Liver (tissue), 8 donors: ENCODE measurements at regions not wholly inside any gene's neighbourhood (a gene's known extent, or its start where the extent isn't known, plus 50 kb on each side); places are given as distances from the start of the nearest gene placed in this dataset.

Experiments used
- DNase-seq: peaks from one replicate; pipeline ENCODE4 v3.0.0-alpha.2; 2017; ENCODE audit warnings: low spot score
- H3K27ac ChIP-seq, 2 donors: one replicate each; pipeline ENCODE4 v1.7.0; 2013; ENCODE audit warnings: inconsistent platforms in 2 of 2, low read length in 2 of 2, control low read depth in 1 of 2, low read depth in 1 of 2, mild to moderate bottlenecking in 1 of 2
- H3K27me3 ChIP-seq, 4 donors: one replicate each; pipeline versions ENCODE4 v1.6.1 to v1.7.0; 2013; ENCODE audit warnings: low read length in 3 of 4, inconsistent platforms in 1 of 4, mild to moderate bottlenecking in 1 of 4, moderate library complexity in 1 of 4; ENCODE audit not compliant: control insufficient read depth in 4 of 4, insufficient read depth in 4 of 4
- H3K36me3 ChIP-seq, 4 donors: one replicate each; pipeline versions ENCODE4 v1.6.1 to v1.7.0; 2013; ENCODE audit warnings: low read length in 3 of 4, mild to moderate bottlenecking in 3 of 4, low read depth in 1 of 4, moderate library complexity in 1 of 4; ENCODE audit not compliant: control insufficient read depth in 4 of 4, insufficient read depth in 3 of 4
- H3K4me1 ChIP-seq, 4 donors: one replicate each; pipeline versions ENCODE4 v1.6.1 to v1.7.0; 2013; ENCODE audit warnings: low read length in 3 of 4, mild to moderate bottlenecking in 3 of 4, moderate library complexity in 1 of 4; ENCODE audit not compliant: control insufficient read depth in 4 of 4, insufficient read depth in 4 of 4
- H3K4me3 ChIP-seq, 3 donors: one replicate each; pipeline versions ENCODE4 v1.6.1 to v1.7.0; 2013; ENCODE audit warnings: low read length in 3 of 3, control low read depth in 1 of 3, low read depth in 1 of 3, mild to moderate bottlenecking in 1 of 3
- H3K9ac ChIP-seq, 2 donors: one replicate each; pipeline ENCODE4 v1.7.0; 2013; ENCODE audit warnings: low read length in 2 of 2, mild to moderate bottlenecking in 2 of 2, moderate library complexity in 2 of 2, control low read depth in 1 of 2, low read depth in 1 of 2
- H3K9me3 ChIP-seq, 4 donors: one replicate each; pipeline versions ENCODE4 v1.6.1 to v1.7.0; 2013; ENCODE audit warnings: low read length in 3 of 4; ENCODE audit not compliant: control insufficient read depth in 4 of 4
- CTCF ChIP-seq: fragments of 150-350 bp; IDR thresholded peaks from 2 replicates; pipeline ENCODE4 v1.5.1; 2017; ENCODE audit warnings: improper control_type of control experiment, low read depth, low read length; ENCODE audit not compliant: missing input control
- FOXA1 ChIP-seq: IDR thresholded peaks from 2 replicates; pipeline ENCODE4 v1.6.1; 2016; ENCODE audit warnings: antibody characterized with exemption
- FOXA2 ChIP-seq: IDR thresholded peaks from 2 replicates; pipeline ENCODE4 v1.6.1; 2016; ENCODE audit warnings: antibody characterized with exemption
- HNF4G ChIP-seq: IDR thresholded peaks from 2 replicates; pipeline ENCODE4 v1.6.1; 2016; ENCODE audit warnings: antibody characterized with exemption
- JUND ChIP-seq, 2 donors: IDR thresholded peaks; 2 replicates each; pipeline ENCODE4 v1.6.1; 2016; ENCODE audit warnings: antibody characterized with exemption in 2 of 2
- MAX ChIP-seq: IDR thresholded peaks from 2 replicates; pipeline ENCODE4 v1.6.1; 2016; ENCODE audit warnings: antibody characterized with exemption
- NR2F2 ChIP-seq: IDR thresholded peaks from 2 replicates; pipeline ENCODE4 v1.6.1; 2016; ENCODE audit warnings: antibody characterized with exemption
- RAD21 ChIP-seq, 2 donors: IDR thresholded peaks; 2 replicates each; pipeline ENCODE4 v1.6.1; 2016; ENCODE audit warnings: antibody characterized with exemption in 2 of 2, mild to moderate bottlenecking in 2 of 2
- REST ChIP-seq: IDR thresholded peaks from 2 replicates; pipeline ENCODE4 v1.6.1; 2016; ENCODE audit warnings: antibody characterized with exemption, mild to moderate bottlenecking
- RXRA ChIP-seq, 2 donors: IDR thresholded peaks; 2 replicates each; pipeline ENCODE4 v1.6.1; 2017 to 2018; ENCODE audit warnings: antibody characterized with exemption in 2 of 2, mild to moderate bottlenecking in 1 of 2
- SP1 ChIP-seq: IDR thresholded peaks from 2 replicates; pipeline ENCODE4 v1.6.1; 2018; ENCODE audit warnings: antibody characterized with exemption, mild to moderate bottlenecking
- TAF1 ChIP-seq: conservative IDR thresholded peaks from 2 replicates; pipeline ENCODE4 v1.6.1; 2016; ENCODE audit warnings: antibody characterized with exemption, mild to moderate bottlenecking
- YY1 ChIP-seq: IDR thresholded peaks from 2 replicates; pipeline ENCODE4 v1.6.1; 2016; ENCODE audit warnings: antibody characterized with exemption, mild to moderate bottlenecking
- WGBS: extraction: QIAGEN DNeasy Blood & Tissue Kit; methylation state at CpG from one replicate; pipeline ENCODE4 v1.1.7; 2013; 5-methylcytosine and 5-hydroxymethylcytosine counted together
- TF ChIP-seq, protein P1 (sequence below): IDR thresholded peaks from 2 replicates; pipeline ENCODE4 v1.6.1; 2016; ENCODE audit warnings: antibody characterized with exemption
- donor health status: healthy.
- donor health status: healthy.
- donor health status: healthy.
- donor health status: healthy.
- donor health status: healthy.

DNA sequence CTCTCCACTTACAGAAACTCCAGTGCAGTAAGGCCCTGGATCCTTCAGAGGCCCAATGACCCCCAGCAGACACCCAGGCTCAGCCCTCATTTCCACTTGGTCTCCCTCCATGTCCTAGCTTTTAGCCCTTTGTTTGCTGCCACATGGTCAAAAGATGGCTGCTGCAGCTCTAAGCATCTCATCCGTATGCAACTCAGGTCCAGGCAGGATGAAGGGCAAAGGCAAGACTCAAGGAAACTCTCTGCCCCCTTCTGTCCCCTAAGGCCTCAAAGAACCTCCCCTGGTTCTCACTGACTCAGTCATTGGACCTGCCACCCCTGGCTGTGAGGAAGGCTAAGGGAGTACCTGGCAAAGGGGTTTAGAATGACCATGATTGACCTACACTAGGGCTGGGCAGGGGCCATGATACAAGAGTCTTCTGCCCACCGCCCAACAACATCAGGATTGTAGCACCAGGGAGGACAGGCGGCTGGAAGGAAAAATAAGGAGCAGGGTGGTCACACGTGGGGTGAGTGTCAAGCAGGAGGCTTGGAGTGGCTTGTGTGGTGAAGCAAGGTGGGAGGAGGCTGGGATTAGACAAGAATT is 303.8 kb upstream of the ZMIZ1 start:
- DNase-seq = no peak
- H3K4me3 ChIP-seq = no peak overlapping the region
- no peaks in the 10 kb centered on the region for H3K9me3 ChIP-seq
- no peaks in the 10 kb centered on the region for H3K36me3 ChIP-seq
- WGBS = 95% methylated on average over 4 of the region's 4 CpGs
- TF ChIP-seq CTCF (no peak), JUND (IDR thresholded peaks at IDR 0.05) (no peak), HNF4G (no peak), FOXA1 (no peak), SP1 (no peak), RXRA (IDR thresholded peaks at IDR 0.05) (no peak), REST (no peak), RAD21 (IDR thresholded peaks at IDR 0.05) (no peak), MAX (no peak), TAF1 (no peak), FOXA2 (no peak)
- TF ChIP-seq, protein P1, sequence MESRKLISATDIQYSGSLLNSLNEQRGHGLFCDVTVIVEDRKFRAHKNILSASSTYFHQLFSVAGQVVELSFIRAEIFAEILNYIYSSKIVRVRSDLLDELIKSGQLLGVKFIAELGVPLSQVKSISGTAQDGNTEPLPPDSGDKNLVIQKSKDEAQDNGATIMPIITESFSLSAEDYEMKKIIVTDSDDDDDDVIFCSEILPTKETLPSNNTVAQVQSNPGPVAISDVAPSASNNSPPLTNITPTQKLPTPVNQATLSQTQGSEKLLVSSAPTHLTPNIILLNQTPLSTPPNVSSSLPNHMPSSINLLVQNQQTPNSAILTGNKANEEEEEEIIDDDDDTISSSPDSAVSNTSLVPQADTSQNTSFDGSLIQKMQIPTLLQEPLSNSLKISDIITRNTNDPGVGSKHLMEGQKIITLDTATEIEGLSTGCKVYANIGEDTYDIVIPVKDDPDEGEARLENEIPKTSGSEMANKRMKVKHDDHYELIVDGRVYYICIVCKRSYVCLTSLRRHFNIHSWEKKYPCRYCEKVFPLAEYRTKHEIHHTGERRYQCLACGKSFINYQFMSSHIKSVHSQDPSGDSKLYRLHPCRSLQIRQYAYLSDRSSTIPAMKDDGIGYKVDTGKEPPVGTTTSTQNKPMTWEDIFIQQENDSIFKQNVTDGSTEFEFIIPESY = no peak
- no peak overlapping the region for H3K27ac ChIP-seq
- no peaks in the 10 kb centered on the region for H3K4me1 ChIP-seq
- H3K27me3 ChIP-seq = no peaks in the 10 kb centered on the region
- no peak overlapping the region for H3K9ac ChIP-seq

DNA sequence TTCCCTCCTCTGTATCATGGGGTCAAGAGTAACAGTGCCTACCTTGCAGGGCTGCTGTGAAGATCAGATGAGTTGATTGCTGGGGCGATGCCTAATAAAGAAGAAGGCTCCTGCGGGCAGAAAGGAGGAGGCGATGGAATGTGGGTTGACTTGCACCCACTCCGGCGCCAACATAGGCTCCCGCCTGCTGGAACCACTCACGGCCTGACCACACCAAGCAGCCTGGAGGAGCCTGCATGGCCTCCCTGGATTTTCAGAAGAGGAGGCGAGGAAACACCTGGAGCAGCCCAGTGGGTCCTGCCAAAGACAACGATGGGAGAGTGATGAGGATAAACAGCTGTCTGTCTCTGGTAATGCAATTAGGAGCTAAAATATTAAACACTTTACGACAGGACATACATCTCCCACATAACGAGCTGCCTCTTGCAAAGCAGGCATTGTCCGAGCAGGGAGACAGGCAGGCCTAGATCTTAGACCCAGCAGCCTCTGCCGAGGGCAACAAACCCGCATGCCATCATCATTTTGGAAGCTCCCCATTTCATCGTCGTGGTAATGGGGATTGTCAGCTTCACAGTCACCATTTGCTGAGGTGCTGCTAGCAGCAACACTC is 302.9 kb upstream of the ZMIZ1 start:
- Histone ChIP-seq H3K27me3 (no peaks in the 10 kb centered on the region), H3K4me1 (no peaks in the 10 kb centered on the region), H3K4me3 (no peak overlapping the region), H3K9ac (no peak overlapping the region), H3K36me3 (no peaks in the 10 kb centered on the region), H3K9me3 (no peaks in the 10 kb centered on the region), H3K27ac (no peak overlapping the region)
- DNase-seq = no peak
- TF ChIP-seq, protein P1 = no peak
- TF ChIP-seq SP1 (no peak), YY1 (no peak), NR2F2 (no peak), FOXA1 (no peak), CTCF (no peak)
- WGBS = 90% methylated on average over 16 of the region's 16 CpGs
